HCT116 (cell line): ENCODE measurements at regions not wholly inside any gene's neighbourhood (a gene's known extent, or its start where the extent isn't known, plus 50 kb on each side); places are given as distances from the start of the nearest gene placed in this dataset.

Source experiments
- ATF3 ChIP-seq: IDR thresholded peaks from 2 replicates; pipeline ENCODE4 v1.6.1; 2012
- CEBPB ChIP-seq: IDR thresholded peaks from 2 replicates; pipeline ENCODE4 v1.6.1; 2012; ENCODE audit warnings: low read depth
- CTCF ChIP-seq, 3 experiments: fragments of 200-600 bp in 1 of 3; sonication (generic) in 1 of 3; IDR thresholded peaks in 2 of 3; conservative IDR thresholded peaks in 1 of 3; 2 replicates each; pipeline ENCODE4 v1.5.1; 2012 to 2017; ENCODE audit warnings: low read depth in 2 of 3, low read length in 2 of 3, antibody characterized with exemption in 1 of 3, borderline replicate concordance in 1 of 3, control low read depth in 1 of 3, mild to moderate bottlenecking in 1 of 3, mixed read lengths in 1 of 3, mixed run types in 1 of 3, moderate library complexity in 1 of 3; ENCODE audit not compliant: insufficient read depth in 1 of 3
- EZH2 ChIP-seq: fragments of 200-600 bp; sonication (generic); IDR thresholded peaks from 2 replicates; pipeline ENCODE4 v1.6.1; 2017; ENCODE audit warnings: antibody characterized with exemption, mixed run types
- EZH2phosphoT487 ChIP-seq: fragments of 200-600 bp; IDR thresholded peaks from 2 replicates; pipeline ENCODE4 v1.6.1; 2018; ENCODE audit warnings: antibody characterized with exemption, borderline replicate concordance
- FOSL1 ChIP-seq: IDR thresholded peaks from 2 replicates; pipeline ENCODE4 v1.6.1; 2012; ENCODE audit warnings: low read depth
- POLR2A ChIP-seq: IDR thresholded peaks from 2 replicates; pipeline ENCODE4 v1.7.0; 2011; ENCODE audit warnings: borderline replicate concordance; ENCODE audit not compliant: insufficient read depth, insufficient read length; ENCODE audit errors: extremely low read depth
- REST ChIP-seq: IDR thresholded peaks from 2 replicates; pipeline ENCODE4 v1.6.1; 2012; ENCODE audit warnings: low read depth
- ZFX ChIP-seq: fragments of 450-650 bp; IDR thresholded peaks from 2 replicates; pipeline ENCODE4 v1.6.1; 2017
- ZNF274 ChIP-seq: fragments of 200-500 bp; sonication (Bioruptor generic); IDR thresholded peaks from 2 replicates; pipeline ENCODE4 v1.6.1; 2014; ENCODE audit warnings: mild to moderate bottlenecking, low read depth, low read length, inconsistent platforms
- TF ChIP-seq, protein P1 (sequence below): IDR thresholded peaks from 2 replicates; pipeline ENCODE4 v1.6.1; 2012

DNA sequence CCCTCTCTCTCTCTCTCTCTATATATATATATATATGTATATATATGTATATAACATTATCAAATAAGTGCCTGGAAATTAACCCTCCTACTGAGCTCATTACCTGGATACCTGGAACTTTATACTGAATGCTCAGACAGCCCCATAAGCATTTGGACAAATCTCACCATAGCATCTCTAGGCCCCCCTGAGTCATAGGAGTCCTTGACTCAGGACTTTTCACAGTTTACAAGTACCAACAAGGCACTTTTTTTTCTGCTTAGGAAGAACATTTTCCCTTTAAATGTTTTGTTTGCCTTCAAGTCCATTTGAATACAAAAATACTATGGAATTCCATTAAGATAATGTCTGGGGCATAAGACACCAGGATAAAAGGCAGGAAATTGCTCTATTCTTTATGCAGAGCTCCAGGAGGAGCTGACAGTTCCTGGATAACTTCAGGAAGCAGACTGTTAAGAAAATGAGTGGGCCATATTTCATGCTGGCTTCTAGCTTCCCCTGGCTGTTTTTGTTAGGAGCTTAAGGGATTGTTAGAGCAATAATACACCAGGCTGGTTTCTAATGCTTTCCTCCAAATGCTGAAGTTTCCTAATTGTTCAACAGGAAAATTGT, 171.7 kb upstream of the ASIC2 start:
- TF ChIP-seq ATF3: no peak
- no peak for TF ChIP-seq CTCF (IDR thresholded peaks at IDR 0.05 in 2 of 3, conservative IDR thresholded peaks at IDR 0.05 in 1 of 3; ENCODE audit: borderline replicate concordance in 1 of 3, insufficient read depth in 1 of 3, low read depth in 2 of 3, low read length in 2 of 3)
- no peak for TF ChIP-seq EZH2phosphoT487
- no peak for TF ChIP-seq CEBPB
- TF ChIP-seq POLR2A: no peak
- TF ChIP-seq ZNF274: no peak
- TF ChIP-seq FOSL1: no peak
- no peak for TF ChIP-seq REST
- no peak for TF ChIP-seq EZH2
- TF ChIP-seq, protein P1, sequence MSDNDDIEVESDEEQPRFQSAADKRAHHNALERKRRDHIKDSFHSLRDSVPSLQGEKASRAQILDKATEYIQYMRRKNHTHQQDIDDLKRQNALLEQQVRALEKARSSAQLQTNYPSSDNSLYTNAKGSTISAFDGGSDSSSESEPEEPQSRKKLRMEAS: no peak
- TF ChIP-seq ZFX: no peak
